ENCODE measurements at regions not wholly inside any gene's neighbourhood (a gene's known extent, or its start where the extent isn't known, plus 50 kb on each side); places are given as distances from the start of the nearest gene placed in this dataset.

- no peak for DNase-seq
These were observed 138.8 kb upstream of the UNC5B start for GRCh38 chr10:71073451-71074175.

GRCh38 chr10:71074176-71074755 lies 138.1 kb upstream of the UNC5B start:
- DNase-seq: peak; percentile 83

DNA sequence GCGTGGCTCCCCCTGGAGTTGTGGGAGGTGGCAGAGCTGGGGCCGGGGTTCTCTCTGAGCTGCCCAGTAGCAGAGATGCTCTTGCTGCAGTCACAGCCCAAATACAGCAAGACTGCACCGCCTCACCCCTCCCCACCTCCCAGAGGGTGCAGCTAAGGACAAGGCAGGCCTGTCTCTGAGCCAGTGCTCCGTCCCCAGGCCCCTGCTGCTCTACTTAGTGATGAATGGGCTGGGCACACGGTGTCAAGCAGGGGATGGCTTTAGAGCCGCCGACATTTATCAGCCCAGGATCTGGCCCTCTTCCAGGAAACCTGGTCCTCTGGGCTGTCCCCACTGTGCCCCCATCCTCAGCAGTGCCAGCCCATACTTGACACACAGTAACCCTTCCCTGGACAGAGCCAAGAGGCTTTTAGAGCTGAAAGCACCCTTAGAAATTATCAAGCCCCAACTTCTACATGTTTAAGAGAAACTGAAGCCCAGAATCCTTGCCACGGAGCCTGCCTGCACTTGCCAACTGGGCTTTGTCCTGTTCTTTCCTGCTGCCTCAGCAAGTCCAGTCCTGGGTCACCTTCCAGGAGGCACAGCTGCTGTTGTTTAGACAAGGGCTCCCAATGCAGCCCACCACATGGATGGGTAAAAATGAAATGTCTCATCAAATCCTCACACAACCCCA lies 137.1 kb upstream of the UNC5B start:
- DNase-seq: peak; percentile 64

GRCh38 chr10:71075759-71076472 lies 136.5 kb upstream of the UNC5B start:
- peak; percentile 65 for DNase-seq

GRCh38 chr10:71076473-71077142 lies 135.8 kb upstream of the UNC5B start:
- peak; percentile 91 for DNase-seq

DNA sequence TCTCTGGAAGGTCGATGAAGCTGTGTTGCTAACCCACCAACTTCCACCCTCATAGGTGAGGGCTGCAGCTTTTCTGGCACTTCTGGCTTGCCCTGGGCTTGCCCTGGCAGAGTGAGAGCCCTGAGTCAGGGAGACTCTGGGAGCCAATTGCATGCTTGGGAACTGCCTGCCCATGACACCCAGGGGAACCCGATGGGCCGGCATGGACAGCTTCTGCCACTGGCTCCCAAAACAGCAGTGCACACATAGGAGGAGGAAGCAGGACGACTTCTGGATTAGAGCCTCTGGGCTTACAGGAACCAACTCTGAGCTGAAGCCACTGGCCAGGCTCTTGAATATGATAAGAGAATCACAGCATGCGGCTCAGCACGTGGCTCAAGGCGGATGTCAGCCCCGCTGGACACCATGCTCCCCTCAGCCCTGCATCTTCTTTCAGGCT lies 135.2 kb upstream of the UNC5B start:
- DNase-seq: peak; percentile 50

DNA sequence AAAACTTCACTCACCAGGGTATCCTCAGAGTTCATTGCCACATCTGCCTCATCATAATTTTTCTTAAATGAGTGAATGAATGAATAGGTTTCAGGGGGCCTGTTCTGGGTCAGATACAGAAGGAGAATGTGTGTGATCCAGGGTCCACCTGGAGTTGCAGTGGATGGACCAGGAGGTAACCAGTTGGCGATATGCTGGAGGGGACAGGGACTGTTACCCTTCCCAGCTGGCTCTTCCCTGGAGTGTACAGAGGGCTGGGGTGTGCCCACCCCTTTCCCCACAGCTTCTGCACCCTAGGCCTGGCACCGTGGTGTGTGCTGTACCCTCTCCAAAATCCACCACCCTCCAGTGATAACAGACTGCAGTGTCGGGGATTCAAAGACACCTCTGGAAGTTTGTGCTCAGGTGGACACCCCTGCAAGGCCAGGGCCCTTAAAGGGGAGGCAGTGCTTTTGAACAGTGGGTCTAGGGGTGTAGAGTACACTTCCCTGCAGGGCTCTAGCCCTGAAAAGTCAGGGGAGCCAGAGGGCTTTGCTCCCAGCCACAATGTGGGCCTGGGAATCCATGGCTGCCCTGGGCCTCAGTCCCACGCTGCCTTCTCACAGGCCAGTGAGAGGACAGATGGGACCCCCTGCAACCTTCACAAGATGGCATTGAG lies 134.4 kb upstream of the UNC5B start:
- peak; percentile 40 for DNase-seq

DNA sequence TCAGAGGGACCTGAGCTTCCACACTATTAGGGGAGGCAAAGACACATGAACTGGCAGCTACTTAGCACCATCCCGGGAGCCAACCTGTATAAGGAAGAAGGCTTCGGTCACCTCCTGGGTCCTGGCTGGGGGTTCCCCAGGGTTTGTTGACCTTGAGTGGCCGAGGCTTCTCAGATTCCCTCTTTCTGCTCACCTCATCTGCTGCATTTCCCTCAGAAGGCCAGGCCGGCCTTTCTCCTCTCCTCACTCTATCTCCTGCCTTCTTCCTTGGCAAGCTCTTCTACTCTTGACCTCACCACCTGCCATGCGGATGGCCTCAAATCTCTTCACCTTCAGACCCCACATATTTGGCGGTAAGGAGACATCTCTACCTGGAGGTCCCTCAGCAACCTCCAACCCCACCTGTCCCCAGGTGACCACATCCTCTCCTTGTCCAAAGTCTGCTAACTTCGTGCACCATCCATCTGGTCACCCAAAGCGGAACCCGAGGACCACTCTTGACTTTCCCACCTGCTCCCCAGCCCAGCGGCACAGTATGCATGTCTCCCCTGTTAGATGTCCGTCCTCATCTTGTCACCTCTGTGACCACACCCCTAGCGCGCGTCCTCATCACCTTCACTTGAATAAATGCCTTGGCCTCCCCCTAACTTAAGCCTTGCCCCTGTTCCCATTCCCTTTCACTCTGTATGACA lies 133.8 kb upstream of the UNC5B start:
- DNase-seq: peak; percentile 18

DNA sequence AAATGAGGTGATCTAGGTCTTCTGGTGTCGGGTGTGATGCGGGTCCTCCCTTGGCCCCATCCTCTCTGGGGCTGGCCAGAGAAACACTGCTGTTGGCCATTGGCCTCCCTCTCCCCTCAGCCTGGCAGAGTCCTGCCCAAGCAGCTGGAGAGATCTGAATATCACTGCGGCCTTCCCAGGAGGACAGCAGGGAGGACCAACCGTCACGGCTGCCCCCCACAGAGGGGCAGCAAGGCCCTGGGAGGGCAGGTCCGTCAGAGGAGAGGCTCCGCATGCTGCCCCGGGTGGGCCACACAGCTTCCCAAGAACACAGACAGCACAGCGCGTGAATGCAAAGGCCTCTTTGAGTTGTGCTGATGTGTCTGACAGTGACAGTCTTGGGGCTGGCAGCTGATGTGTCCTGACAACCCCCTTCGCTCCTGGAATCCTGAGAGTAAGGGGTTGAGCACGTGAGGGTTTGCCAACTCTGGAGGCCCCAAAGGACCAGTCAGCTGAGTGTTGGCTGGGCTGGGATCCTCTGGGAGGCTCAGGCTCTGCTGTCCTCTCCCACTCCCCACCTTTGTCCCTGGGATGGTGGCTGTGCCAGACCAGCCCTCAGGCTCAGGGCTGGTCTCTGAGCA lies 132.5 kb upstream of the UNC5B start:
- peak; percentile 32 for DNase-seq

GRCh38 chr10:71080381-71081228 lies 131.8 kb upstream of the UNC5B start:
- DNase-seq: peak; percentile 37

- peak; percentile 44 for DNase-seq
These were observed 131.2 kb upstream of the UNC5B start for GRCh38 chr10:71081229-71081560.

DNA sequence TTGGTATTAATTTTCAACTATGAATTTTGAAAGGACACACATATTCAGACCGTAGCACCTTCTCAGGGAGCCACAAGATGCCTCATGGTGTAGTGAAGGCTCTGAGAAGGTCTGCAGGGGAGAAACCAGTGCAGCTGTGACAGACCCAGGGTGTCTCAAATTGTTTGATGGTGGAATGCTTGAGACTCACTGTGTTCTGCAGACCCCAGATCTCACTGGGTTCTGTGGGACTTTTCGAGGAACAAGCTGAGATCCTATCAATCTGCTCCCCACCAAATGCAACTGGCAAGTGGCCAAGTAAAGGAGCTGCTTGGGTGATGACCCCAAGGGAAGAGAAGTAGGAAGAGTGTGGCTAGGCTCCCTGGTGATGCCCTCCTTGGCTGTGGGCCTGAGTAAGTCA lies 130.5 kb upstream of the UNC5B start:
- DNase-seq: peak; percentile 28

DNA sequence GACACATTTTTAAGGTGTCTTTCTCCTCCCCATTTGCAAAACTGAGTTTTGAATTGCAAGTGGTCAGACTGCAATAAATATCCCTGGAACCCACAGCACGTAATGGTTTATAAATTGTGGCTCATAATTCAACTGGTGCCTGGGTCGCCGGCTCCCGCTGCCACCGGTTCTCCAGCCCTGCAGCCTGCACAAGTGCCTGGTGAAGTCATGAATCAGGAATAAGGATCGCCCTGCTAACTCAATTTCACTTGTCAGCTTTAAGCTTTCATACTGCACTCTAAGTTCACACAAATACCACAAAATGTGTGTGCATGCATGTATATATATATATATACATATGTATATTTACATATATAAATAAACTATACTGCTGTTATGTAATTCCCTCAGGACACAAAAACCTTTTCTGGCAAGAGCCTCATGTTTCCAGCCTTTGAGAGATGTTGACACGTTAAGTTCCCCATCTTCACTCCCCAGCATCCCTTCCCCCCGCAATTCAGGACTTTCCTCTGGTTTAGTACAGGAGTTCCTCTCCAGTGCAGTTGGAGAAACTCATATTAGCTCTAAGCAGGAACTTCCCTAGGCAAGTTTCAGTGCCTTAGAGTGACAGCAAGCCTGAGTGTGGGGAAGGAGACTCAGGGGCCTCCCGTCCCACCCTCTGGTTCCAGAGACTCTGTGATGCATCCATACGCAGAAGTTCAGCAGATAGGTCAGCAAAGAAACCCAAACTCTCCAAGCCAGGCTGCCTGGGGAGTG lies 129.2 kb upstream of the UNC5B start:
- peak; percentile 31 for DNase-seq

DNA sequence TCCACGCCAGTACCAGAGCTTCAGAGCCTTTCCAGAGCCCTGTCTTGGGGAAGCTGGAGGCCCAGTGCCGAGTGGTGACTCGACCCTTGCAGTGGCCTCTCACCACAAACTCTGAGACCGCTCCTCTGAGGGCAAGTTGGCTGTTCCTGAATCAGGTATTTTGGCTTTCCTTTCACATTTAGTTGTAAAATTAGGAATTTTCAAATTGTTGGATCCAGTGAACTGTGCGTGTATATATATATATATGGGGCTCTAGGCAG lies 128.7 kb upstream of the UNC5B start:
- DNase-seq: peak; percentile 64

DNA sequence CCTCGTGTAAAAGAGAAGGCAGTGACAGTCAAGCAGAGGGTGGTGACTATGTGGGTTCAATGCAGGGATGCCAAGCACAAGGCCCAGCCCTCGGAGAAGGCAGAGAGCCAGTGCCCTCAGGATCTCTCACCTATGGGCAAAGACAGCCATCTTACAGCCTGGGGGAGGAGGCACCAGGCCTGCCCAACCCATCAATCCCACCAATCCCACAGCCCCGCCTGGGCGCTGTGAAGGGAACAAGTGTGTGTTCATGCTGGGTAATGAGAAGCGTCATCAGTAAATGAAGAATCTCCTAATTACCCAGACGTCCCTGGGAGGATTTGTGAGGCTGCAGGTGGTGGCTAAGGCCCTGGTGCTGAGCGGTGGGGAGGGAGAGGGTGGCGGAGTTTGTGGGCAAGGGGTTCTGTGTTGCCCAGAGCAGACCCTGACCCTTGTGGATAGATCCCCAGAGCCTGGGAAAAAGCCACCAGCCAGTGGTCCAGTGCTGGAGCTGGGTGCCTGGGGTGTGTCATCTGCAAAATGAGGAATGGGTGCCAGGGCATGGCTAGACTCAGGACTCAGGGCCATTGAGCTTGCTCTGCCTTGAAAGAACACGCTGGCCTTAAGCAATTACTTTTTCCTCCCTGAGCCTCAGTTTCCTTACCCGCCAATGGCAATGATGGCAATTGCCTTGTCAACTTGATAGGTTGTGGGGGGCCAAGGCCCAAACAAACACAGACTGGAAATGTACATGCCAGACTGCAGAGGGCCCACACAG lies 128.1 kb upstream of the UNC5B start:
- DNase-seq: peak; percentile 26

DNA sequence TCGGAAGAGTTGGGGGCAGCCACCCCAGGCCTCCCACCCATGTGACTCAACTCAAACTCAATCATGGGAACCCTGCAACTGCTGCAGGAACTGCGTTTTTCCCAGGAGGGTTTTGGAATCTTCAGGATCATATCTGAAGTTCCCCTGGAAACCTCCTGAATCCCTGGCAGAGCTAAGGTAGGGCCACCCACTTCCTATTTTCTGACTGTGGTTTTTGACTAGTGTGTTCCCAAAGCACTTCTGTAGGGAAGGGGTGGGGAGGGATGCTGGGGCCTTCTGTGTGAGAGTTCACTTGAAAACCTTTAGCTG lies 127.6 kb upstream of the UNC5B start:
- DNase-seq: no peak

DNA sequence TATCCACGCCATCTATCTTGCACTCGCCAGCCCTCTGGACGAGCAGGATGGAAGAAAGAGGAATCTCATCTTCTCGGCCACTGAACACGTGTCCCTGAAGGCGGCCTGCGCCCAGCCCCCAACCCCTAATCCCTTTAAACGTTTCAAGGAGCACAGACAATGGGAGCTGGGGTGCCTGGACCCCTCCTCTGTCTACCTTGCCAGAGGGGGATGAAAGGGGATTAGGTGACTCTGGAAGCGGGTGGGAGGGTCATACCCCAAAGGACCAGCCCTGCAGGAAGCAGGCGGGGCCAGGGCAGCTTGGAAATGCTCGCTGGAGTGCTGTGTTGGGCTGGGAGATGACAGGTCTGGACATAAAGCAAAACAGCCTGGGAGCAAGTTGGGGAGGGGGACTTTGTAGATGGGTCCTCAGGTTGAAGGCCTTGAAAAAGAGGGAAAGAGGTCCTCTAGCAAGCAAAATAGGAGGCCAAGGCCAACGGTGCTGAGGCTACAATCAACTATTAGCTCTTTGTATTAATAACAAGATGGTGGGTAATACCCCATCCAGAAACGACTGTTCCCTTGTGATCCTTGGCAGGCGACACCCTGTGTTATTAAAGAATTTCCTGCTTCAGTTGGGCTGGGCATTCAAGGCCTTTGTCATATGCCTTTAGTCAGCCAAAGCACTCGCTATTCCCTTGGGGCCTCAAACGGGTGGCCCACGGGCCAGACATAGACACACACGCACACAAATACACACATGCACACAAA lies 126.5 kb upstream of the UNC5B start:
- peak; percentile 44 for DNase-seq

DNA sequence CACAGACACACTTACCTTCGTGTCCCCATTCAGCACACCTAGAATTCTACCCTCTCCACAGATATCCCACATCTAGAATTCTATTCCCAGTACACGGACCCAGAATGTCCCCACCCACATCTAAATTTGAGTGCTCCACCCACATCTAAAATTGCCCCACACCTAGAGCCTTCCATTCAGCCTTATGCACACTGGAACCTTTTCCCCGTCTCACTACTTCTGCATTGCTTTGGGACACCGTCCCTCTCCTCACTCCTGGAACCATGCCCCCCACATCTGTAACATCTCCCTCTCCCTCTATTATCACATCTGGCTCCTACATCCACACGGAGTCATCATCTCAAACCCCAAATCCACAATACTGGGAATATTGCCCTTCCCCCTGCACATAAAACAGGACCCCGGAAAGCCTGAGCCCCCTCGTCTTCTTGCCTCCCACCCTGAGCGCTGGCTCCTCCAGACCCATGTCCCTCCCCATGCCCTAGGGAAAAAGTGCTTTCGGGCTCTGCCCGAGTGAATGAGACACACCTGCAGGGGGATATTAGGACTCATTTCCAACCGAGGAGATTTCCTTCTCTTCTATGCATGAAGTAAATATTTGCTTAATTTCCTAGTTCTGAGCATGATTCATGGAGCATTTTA lies 125.8 kb upstream of the UNC5B start:
- DNase-seq: peak; percentile 17

Measured in islet precursor cell (in vitro differentiated cells).